ENCODE measurements at regions not wholly inside any gene's neighbourhood (a gene's known extent, or its start where the extent isn't known, plus 50 kb on each side); places are given as distances from the start of the nearest gene placed in this dataset.

- TF ChIP-seq POLR2AphosphoS5 (IDR thresholded peaks at IDR 0.05; ENCODE audit: low read depth, low read length), result no peak
- TF ChIP-seq FOXP2 (optimal IDR thresholded peaks at IDR 0.05; ENCODE audit: borderline replicate concordance, extremely low read depth, extremely low read length, insufficient read depth), result no peak
- no peak for TF ChIP-seq SIN3A (IDR thresholded peaks at IDR 0.05; ENCODE audit: borderline replicate concordance, insufficient read depth, low read length)
- TF ChIP-seq REST (IDR thresholded peaks at IDR 0.05; ENCODE audit: insufficient read depth in 1 of 2, low read depth in 2 of 2, low read length in 2 of 2), result no peak
- no peak for TF ChIP-seq TAF1 (IDR thresholded peaks at IDR 0.05; ENCODE audit: borderline replicate concordance, insufficient read depth, low read length)
These were observed 155.2 kb upstream of the TLE3 start for GRCh38 chr15:70252951-70253320.

DNA sequence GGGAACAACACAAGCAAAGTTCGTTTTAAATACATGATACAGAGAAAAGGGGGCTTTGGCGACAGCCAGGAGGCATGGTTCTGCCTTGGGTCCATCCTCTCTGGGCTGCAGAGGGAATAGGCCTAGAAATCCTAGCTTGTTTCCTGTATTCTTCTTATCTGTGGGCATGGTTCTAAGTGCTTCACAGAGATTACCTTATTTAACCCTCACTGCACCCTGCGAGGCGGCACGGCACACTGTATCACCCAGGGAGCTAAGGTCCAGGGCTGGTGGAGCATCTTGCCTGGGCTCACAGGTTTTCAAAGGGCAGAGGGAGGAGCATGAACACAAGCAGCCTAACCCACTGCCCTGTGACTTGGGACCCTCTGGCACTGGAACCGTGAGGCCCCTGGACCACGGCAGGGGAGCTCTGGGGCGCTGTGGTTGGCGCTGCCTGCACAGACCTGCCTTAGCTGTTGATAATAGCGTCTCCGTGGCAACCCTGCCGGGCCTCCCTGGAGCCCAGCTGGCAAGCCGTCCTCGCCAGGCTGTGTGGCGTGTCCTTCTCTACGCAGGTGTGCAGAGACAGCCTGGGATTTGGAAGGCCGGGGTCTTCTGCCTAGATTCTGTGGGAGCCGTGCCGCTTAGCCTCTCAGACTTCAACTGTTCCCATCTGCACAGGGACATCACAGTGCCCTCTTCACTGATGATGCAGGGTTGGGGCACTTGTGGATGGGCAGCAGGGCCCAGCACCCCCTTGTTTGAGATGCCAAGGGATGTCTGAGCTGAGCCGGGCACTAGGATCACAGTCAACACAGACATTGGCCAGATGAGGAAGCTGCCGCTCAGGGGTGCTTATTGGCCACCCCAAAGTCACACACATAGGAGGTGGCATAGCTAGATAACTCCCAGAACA lies 154.6 kb upstream of the TLE3 start:
- TF ChIP-seq POLR2AphosphoS5 (IDR thresholded peaks at IDR 0.05; ENCODE audit: low read depth, low read length) (no peak), REST (IDR thresholded peaks at IDR 0.05; ENCODE audit: insufficient read depth in 1 of 2, low read depth in 2 of 2, low read length in 2 of 2) (no peak), SIN3A (IDR thresholded peaks at IDR 0.05; ENCODE audit: borderline replicate concordance, insufficient read depth, low read length) (no peak), TAF1 (IDR thresholded peaks at IDR 0.05; ENCODE audit: borderline replicate concordance, insufficient read depth, low read length) (no peak), FOXP2 (optimal IDR thresholded peaks at IDR 0.05; ENCODE audit: borderline replicate concordance, extremely low read depth, extremely low read length, insufficient read depth) (no peak)

- TF ChIP-seq TAF1 (IDR thresholded peaks at IDR 0.05; ENCODE audit: borderline replicate concordance, insufficient read depth, low read length), result no peak
- no peak for TF ChIP-seq FOXP2 (optimal IDR thresholded peaks at IDR 0.05; ENCODE audit: borderline replicate concordance, extremely low read depth, extremely low read length, insufficient read depth)
These were observed 153.7 kb upstream of the TLE3 start for GRCh38 chr15:70251246-70251990.

DNA sequence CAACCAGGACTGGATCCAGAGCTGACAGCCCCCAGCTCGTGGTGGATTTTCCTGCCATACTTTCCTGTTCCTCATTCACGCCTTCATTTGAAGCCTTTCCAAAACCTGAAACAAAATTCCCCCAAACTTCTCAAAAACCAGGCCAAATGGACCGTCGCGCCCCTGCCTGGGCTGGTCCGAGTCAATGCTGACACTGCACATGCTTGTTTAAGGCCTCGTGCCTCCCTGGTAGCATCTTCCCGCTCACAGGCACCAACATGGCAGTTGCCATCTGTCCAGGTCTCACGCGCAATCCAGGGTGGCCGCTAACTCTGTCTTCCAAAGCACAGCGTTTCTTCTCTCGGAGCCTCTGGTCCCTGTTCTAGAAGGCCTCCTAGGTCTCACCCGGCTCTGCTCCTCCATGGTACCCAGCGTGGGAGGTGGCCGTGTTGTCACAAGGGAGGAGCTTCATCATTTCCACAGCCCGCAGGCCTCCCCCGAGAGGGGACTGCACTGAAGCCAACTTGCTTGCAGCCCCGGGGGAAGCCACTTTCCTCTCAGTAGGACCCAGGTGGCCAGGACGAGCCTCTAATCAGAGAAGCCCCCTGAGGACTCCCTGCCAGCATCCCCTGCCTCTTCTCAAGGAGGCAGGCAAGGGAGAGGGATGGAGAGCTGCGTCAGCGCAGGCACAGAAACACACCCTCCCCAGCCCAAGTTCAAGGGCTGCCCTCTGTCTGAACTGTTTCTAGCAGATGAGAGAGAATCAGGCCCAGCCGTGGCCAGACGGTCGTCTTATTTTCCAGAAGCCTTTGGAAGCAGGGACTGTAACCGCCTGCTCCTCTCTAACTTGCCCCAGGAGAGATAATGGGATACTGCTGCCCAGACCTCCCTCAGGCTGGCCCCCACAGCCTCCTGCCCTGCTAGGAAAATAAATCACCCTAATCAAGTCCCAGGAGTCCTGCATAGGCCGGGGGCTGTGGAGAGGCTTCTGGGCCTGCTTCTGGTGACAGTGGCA lies 152.8 kb upstream of the TLE3 start:
- no peak for TF ChIP-seq FOXP2 (optimal IDR thresholded peaks at IDR 0.05; ENCODE audit: borderline replicate concordance, extremely low read depth, extremely low read length, insufficient read depth)
- no peak for TF ChIP-seq REST (IDR thresholded peaks at IDR 0.05; ENCODE audit: insufficient read depth in 1 of 2, low read depth in 2 of 2, low read length in 2 of 2)
- TF ChIP-seq POLR2AphosphoS5 (IDR thresholded peaks at IDR 0.05; ENCODE audit: low read depth, low read length), result no peak
- no peak for TF ChIP-seq TAF1 (IDR thresholded peaks at IDR 0.05; ENCODE audit: borderline replicate concordance, insufficient read depth, low read length)
- no peak for TF ChIP-seq SIN3A (IDR thresholded peaks at IDR 0.05; ENCODE audit: borderline replicate concordance, insufficient read depth, low read length)

DNA sequence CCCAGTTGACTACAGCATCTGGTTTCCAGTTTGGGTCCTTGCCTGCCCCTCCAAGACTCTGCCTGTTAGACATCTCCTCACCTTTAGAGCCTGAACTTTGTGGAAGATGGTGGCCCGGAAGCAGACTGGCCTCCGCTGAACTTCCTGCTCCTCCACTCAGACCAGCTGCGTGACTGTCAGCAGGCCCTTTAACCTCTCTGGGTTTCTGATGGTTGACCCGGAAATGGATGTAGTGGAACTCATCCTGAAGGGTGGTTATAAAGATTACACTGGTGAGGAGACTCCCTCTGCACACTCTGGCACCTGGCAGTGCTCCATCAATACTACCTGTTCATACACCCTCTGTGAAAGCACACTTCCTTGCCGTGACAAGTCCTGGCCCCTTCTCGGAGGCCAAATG lies 151.9 kb upstream of the TLE3 start:
- TF ChIP-seq REST (IDR thresholded peaks at IDR 0.05; ENCODE audit: insufficient read depth in 1 of 2, low read depth in 2 of 2, low read length in 2 of 2) (no peak), FOXP2 (optimal IDR thresholded peaks at IDR 0.05; ENCODE audit: borderline replicate concordance, extremely low read depth, extremely low read length, insufficient read depth) (no peak), POLR2AphosphoS5 (IDR thresholded peaks at IDR 0.05; ENCODE audit: low read depth, low read length) (no peak), SIN3A (IDR thresholded peaks at IDR 0.05; ENCODE audit: borderline replicate concordance, insufficient read depth, low read length) (no peak), TAF1 (IDR thresholded peaks at IDR 0.05; ENCODE audit: borderline replicate concordance, insufficient read depth, low read length) (no peak)
